IMR-90 (cell line): ENCODE measurements at regions not wholly inside any gene's neighbourhood (a gene's known extent, or its start where the extent isn't known, plus 50 kb on each side); places are given as distances from the start of the nearest gene placed in this dataset.

Experiments used
- ATAC-seq: fragments of 200-7000 bp; cut with Tn5 transposase; 2 replicates; pipeline ENCODE4 v1.9.1; 2020; ENCODE audit warnings: low read depth, mild to moderate bottlenecking, moderate library complexity
- BruUV-seq: library from RNA; stranded (reverse); fragments of 400-500 nt; replicated peaks from 2 replicates; lab custom pipeline; 2021; lab: Mats Ljungman, UMichigan
- CTCF ChIA-PET: fragments of 300-600 bp; formaldehyde crosslinking; extraction: SDS; loops from one replicate; lab custom pipeline; 2021; ENCODE audit warnings: antibody characterized with exemption; lab: Yijun Ruan, JAX
- POLR2A ChIA-PET: fragments of 300-600 bp; sonication (Branson Sonifier 250); formaldehyde crosslinking; loops from one replicate; lab custom pipeline; 2022; ENCODE audit warnings: antibody characterized with exemption; ENCODE audit not compliant: unreplicated experiment; lab: Charles Lee
- DNase-seq: peaks from one replicate; pipeline ENCODE4 v3.0.0; 2013
- H2AFZ ChIP-seq: replicated peaks from 2 replicates; pipeline ENCODE3; 2013; ENCODE audit warnings: low read length, mild to moderate bottlenecking; ENCODE audit not compliant: poor library complexity
- H2AK5ac ChIP-seq: 2 replicates; pipeline ENCODE4 v1.6.1; 2013; ENCODE audit warnings: low read depth, low read length, inconsistent platforms
- H2AK9ac ChIP-seq: replicated peaks from 2 replicates; pipeline ENCODE3; 2013; ENCODE audit warnings: mild to moderate bottlenecking, low read depth, low read length, moderate library complexity; ENCODE audit not compliant: poor library complexity
- H2BK120ac ChIP-seq: 2 replicates; pipeline ENCODE4 v1.6.1; 2013; ENCODE audit warnings: low read depth, low read length, inconsistent platforms
- H2BK15ac ChIP-seq: 3 replicates; pipeline ENCODE4 v1.6.1; 2013; ENCODE audit warnings: low read depth, low read length, inconsistent platforms
- H2BK20ac ChIP-seq: 2 replicates; pipeline ENCODE4 v1.6.1; 2013; ENCODE audit warnings: low read depth, mild to moderate bottlenecking, inconsistent platforms, low read length, moderate library complexity
- H2BK5ac ChIP-seq: 2 replicates; pipeline ENCODE4 v1.6.1; 2013; ENCODE audit warnings: mild to moderate bottlenecking, low read depth, low read length, inconsistent platforms; ENCODE audit not compliant: poor library complexity, severe bottlenecking
- H3K14ac ChIP-seq: replicated peaks from 2 replicates; pipeline ENCODE4 v1.6.1; 2013; ENCODE audit warnings: low read depth, low read length, inconsistent platforms
- H3K18ac ChIP-seq: 2 replicates; pipeline ENCODE4 v1.6.1; 2013; ENCODE audit warnings: low read depth, low read length, control low read depth
- H3K23ac ChIP-seq: 2 replicates; pipeline ENCODE4 v1.6.1; 2013; ENCODE audit warnings: low read depth, low read length, inconsistent platforms
- H3K27ac ChIP-seq: 2 replicates; pipeline ENCODE4 v1.5.1; 2013; ENCODE audit warnings: mild to moderate bottlenecking, control low read depth, low read length; ENCODE audit not compliant: insufficient read depth
- H3K27me3 ChIP-seq: 2 replicates; pipeline ENCODE4 v1.6.1; 2013; ENCODE audit warnings: low read length; ENCODE audit not compliant: control insufficient read depth, insufficient read depth
- H3K36me3 ChIP-seq: 2 replicates; pipeline ENCODE4 v1.6.1; 2013; ENCODE audit warnings: low read length, mixed read lengths; ENCODE audit not compliant: control insufficient read depth, insufficient read depth
- H3K4ac ChIP-seq: 2 replicates; pipeline ENCODE4 v1.6.1; 2013; ENCODE audit warnings: low read depth, low read length, inconsistent platforms
- H3K4me1 ChIP-seq: 2 replicates; pipeline ENCODE4 v1.6.1; 2013; ENCODE audit warnings: low read length, mixed read lengths; ENCODE audit not compliant: control insufficient read depth, insufficient read depth
- H3K4me2 ChIP-seq: 2 replicates; pipeline ENCODE4 v1.6.1; 2013; ENCODE audit warnings: low read depth, mild to moderate bottlenecking, control low read depth, low read length, moderate library complexity
- H3K4me3 ChIP-seq: 2 replicates; pipeline ENCODE4 v1.5.1; 2013; ENCODE audit warnings: low read depth, mild to moderate bottlenecking, control low read depth, low read length, moderate library complexity; ENCODE audit not compliant: insufficient read depth
- H3K56ac ChIP-seq: 2 replicates; pipeline ENCODE4 v1.6.1; 2013; ENCODE audit warnings: low read length, inconsistent platforms; ENCODE audit not compliant: insufficient read depth; ENCODE audit errors: extremely low read depth
- H3K79me1 ChIP-seq, 2 experiments: 2 replicates each; pipeline ENCODE4 v1.6.1; 2013; ENCODE audit warnings: low read length in 2 of 2, inconsistent platforms in 1 of 2, low read depth in 1 of 2
- H3K9ac ChIP-seq: 2 replicates; pipeline ENCODE4 v1.6.1; 2013; ENCODE audit warnings: low read depth, low read length, control low read depth
- H3K9me1 ChIP-seq: 2 replicates; pipeline ENCODE4 v1.6.1; 2013; ENCODE audit warnings: low read length, inconsistent platforms; ENCODE audit not compliant: insufficient read depth
- H3K9me3 ChIP-seq: 2 replicates; pipeline ENCODE4 v1.6.1; 2013; ENCODE audit warnings: low read length; ENCODE audit not compliant: control insufficient read depth, insufficient read depth
- H4K20me1 ChIP-seq: 2 replicates; pipeline ENCODE4 v1.6.1; 2013; ENCODE audit warnings: low read length, inconsistent platforms; ENCODE audit not compliant: insufficient read depth
- H4K5ac ChIP-seq: 2 replicates; pipeline ENCODE4 v1.6.1; 2013; ENCODE audit warnings: mild to moderate bottlenecking, low read depth, low read length, control low read depth
- H4K8ac ChIP-seq, 2 experiments: 2 replicates each; pipeline ENCODE4 v1.6.1; 2013; ENCODE audit warnings: low read depth in 2 of 2, low read length in 2 of 2, control low read depth in 1 of 2, inconsistent platforms in 1 of 2
- H4K91ac ChIP-seq: 2 replicates; pipeline ENCODE4 v1.6.1; 2013; ENCODE audit warnings: low read depth, low read length, inconsistent platforms; ENCODE audit not compliant: insufficient read depth
- CEBPB ChIP-seq: IDR thresholded peaks from 2 replicates; pipeline ENCODE4 v1.6.1; 2012; ENCODE audit warnings: low read depth, low read length, improper control_type of control experiment
- CTCF ChIP-seq: conservative IDR thresholded peaks from 2 replicates; pipeline ENCODE4 v1.5.1; 2012; ENCODE audit warnings: mild to moderate bottlenecking, low read depth, low read length, improper control_type of control experiment
- FOS ChIP-seq: fragments of 150-350 bp; IDR thresholded peaks from 2 replicates; pipeline ENCODE4 v1.6.1; 2016; ENCODE audit warnings: low read depth, low read length
- MAFK ChIP-seq: IDR thresholded peaks from 2 replicates; pipeline ENCODE4 v1.6.1; 2012; ENCODE audit warnings: low read depth, low read length, improper control_type of control experiment
- MAZ ChIP-seq: IDR thresholded peaks from 2 replicates; pipeline ENCODE4 v1.6.1; 2012; ENCODE audit warnings: low read depth, mild to moderate bottlenecking, low read length, improper control_type of control experiment, moderate library complexity, borderline replicate concordance
- RAD21 ChIP-seq: IDR thresholded peaks from 2 replicates; pipeline ENCODE4 v1.6.1; 2012; ENCODE audit warnings: low read length, improper control_type of control experiment
- RCOR1 ChIP-seq: IDR thresholded peaks from 2 replicates; pipeline ENCODE4 v1.6.1; 2012; ENCODE audit warnings: mild to moderate bottlenecking, low read length, improper control_type of control experiment; ENCODE audit not compliant: insufficient replicate concordance
- WGBS, 2 experiments: methylation state at CpG; one replicate each; pipeline versions ENCODE4 v1.1.5 to v1.1.7; 2013; ENCODE audit warnings: missing lambda C conversion rate in 2 of 2; ENCODE audit not compliant: insufficient read length in 1 of 2; ENCODE audit errors: extremely low coverage in 2 of 2; 5-methylcytosine and 5-hydroxymethylcytosine counted together
- dilution Hi-C: fragments of 300-500 bp; cut with HindIII; formaldehyde crosslinking; loops from one replicate; pipeline ENCODE4 v1.14.3; 2018; ENCODE audit warnings: low sequenced_read_pairs; ENCODE audit not compliant: unreplicated experiment
- in situ Hi-C: fragments of 300-500 bp; cut with MboI; formaldehyde crosslinking; loops from 3 replicates; pipeline ENCODE4 v1.14.3; 2019; ENCODE audit warnings: low sequenced_read_pairs, inconsistent platforms, mixed read lengths
- intact Hi-C: fragments of 100-400 bp; cut with micrococcal nuclease; formaldehyde crosslinking; loops from 2 replicates; pipeline ENCODE4 v1.10.0; 2022
- TF ChIP-seq, protein P1 (sequence below): fragments of 150-350 bp; IDR thresholded peaks from 2 replicates; pipeline ENCODE4 v1.6.1; 2016; ENCODE audit warnings: low read depth, mild to moderate bottlenecking, low read length, moderate library complexity, borderline replicate concordance

DNA sequence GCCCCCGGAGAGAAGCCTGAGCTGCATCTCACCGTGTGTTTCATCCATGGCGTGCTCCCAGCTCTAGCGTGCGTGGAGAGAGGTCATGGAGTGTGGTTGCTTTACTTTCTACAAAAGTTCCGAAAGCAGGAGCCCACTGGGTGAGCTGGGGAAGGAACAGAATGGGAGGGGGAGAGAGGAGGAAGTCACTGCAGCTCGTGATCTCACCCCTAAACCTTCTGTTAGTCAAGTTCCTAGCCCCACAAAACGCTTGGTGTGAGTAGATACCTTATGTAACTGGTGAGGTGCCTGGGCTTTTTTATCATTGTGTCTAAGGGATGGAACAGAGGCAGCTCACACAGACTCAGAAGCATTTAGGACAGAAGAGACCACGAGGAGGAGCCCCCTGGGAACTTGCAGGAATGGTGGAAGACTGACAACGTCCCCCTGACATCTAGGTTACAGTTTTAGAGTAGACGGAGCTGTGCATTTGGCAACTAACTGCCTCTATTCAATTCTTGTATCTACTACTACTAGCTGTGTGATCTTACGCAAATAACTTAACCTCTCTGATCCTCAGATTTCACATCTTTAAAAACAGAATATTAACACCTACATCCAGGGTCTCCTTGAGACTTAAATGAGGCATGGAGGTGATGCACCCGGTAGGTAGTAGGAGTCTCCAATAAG lies 123.3 kb downstream of the ARL4C start:
- H3K23ac ChIP-seq: no peak overlapping the region
- no peaks in the 10 kb centered on the region for H3K27me3 ChIP-seq
- no peaks in the 10 kb centered on the region for H3K9me1 ChIP-seq
- POLR2A ChIA-PET: no interaction called here
- no peak overlapping the region for H3K9ac ChIP-seq
- TF ChIP-seq, protein P1, sequence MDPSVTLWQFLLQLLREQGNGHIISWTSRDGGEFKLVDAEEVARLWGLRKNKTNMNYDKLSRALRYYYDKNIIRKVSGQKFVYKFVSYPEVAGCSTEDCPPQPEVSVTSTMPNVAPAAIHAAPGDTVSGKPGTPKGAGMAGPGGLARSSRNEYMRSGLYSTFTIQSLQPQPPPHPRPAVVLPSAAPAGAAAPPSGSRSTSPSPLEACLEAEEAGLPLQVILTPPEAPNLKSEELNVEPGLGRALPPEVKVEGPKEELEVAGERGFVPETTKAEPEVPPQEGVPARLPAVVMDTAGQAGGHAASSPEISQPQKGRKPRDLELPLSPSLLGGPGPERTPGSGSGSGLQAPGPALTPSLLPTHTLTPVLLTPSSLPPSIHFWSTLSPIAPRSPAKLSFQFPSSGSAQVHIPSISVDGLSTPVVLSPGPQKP: no peak
- TF ChIP-seq CTCF: no peak
- TF ChIP-seq MAZ: no peak
- TF ChIP-seq CEBPB: no peak
- TF ChIP-seq RCOR1: no peak
- no peak for TF ChIP-seq RAD21
- TF ChIP-seq FOS: no peak
- no peak for TF ChIP-seq MAFK
- intact Hi-C loops: no loop called here
- H3K27ac ChIP-seq: no peak overlapping the region
- no TSS peak for BruUV-seq
- WGBS, 2 experiments: no CpG with 5 or more reads among the region's 13 CpGs
- H3K79me1 ChIP-seq: no peaks in the 10 kb centered on the region
- no peak overlapping the region for H3K4me3 ChIP-seq
- no peak overlapping the region for H2BK120ac ChIP-seq
- H3K56ac ChIP-seq: no peak overlapping the region
- H2AK5ac ChIP-seq: no peak overlapping the region
- ATAC-seq (no peak), DNase-seq (no peak)
- no peaks in the 10 kb centered on the region for H4K20me1 ChIP-seq
- no peak overlapping the region for H3K14ac ChIP-seq
- H2AFZ ChIP-seq: peak overlapping the region; percentile 19
- H3K4ac ChIP-seq: no peak overlapping the region
- peaks cover 4% of the 10 kb centered on the region; the same call in 1 of the 2 replicates for H3K4me1 ChIP-seq
- no peak overlapping the region for H3K18ac ChIP-seq
- H4K91ac ChIP-seq: no peak overlapping the region
- no peak overlapping the region for H2BK20ac ChIP-seq
- no peak overlapping the region for H2AK9ac ChIP-seq
- in situ Hi-C loops: no loop called here
- dilution Hi-C loops: no loop called here
- CTCF ChIA-PET: interaction anchor here (0.6 to 0.8 kb wide), 2 partner anchors 10 to 762 kb away, joined by 3 read pairs; no protein-coding TSS in a partner anchor
- no peak overlapping the region for H4K8ac ChIP-seq
- H3K36me3 ChIP-seq: no peaks in the 10 kb centered on the region
- no peak overlapping the region for H2BK5ac ChIP-seq
- H4K5ac ChIP-seq: no peak overlapping the region
- H2BK15ac ChIP-seq: no peak overlapping the region
- no peaks in the 10 kb centered on the region for H3K9me3 ChIP-seq
- no peak overlapping the region for H3K4me2 ChIP-seq
